Activated naive CD4-positive, alpha-beta T cell treated with anti-CD3 and anti-CD28 coated beads, Interleukin-2, amount 50 U/mL, for 24 hours (primary cell): ENCODE measurements at regions not wholly inside any gene's neighbourhood (a gene's known extent, or its start where the extent isn't known, plus 50 kb on each side); places are given as distances from the start of the nearest gene placed in this dataset.

ENCODE experiments used
- H3K27ac Mint-ChIP-seq: one replicate; pipeline ENCODE4 v1.8.0; 2021; ENCODE audit warnings: mild to moderate bottlenecking, mixed read lengths
- H3K27me3 Mint-ChIP-seq: one replicate; pipeline ENCODE4 v1.8.0; 2021; ENCODE audit warnings: mixed read lengths
- H3K36me3 Mint-ChIP-seq: one replicate; pipeline ENCODE4 v1.8.0; 2021; ENCODE audit warnings: mixed read lengths
- H3K4me1 Mint-ChIP-seq: one replicate; pipeline ENCODE4 v1.8.0; 2021; ENCODE audit warnings: mixed read lengths
- H3K4me3 Mint-ChIP-seq: one replicate; pipeline ENCODE4 v1.8.0; 2021; ENCODE audit warnings: mild to moderate bottlenecking, mixed read lengths
- H3K9me3 Mint-ChIP-seq: one replicate; pipeline ENCODE4 v1.8.0; 2021; ENCODE audit warnings: mixed read lengths

DNA sequence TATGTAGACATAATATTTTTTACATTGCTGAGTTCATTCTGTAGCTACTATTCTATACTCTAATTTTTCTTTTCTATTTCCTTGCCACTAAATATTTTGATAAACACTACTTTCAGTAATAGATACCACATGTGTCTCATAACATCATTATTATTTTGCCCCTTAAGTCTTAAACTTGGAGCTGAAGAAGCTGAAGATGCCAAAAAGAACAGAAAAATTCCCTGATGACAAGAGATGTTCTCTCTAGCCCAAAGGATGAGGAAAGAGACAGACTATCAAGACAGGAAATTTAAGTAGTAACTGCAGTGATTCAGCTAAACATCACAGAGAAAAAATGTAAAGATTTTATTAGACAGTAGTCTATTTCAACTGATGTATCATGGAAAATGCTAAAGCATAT lies 322.0 kb upstream of the KLHL1 start:
- no peaks in the 10 kb centered on the region for H3K4me1 Mint-ChIP-seq
- no peaks in the 10 kb centered on the region for H3K27me3 Mint-ChIP-seq
- no peaks in the 10 kb centered on the region for H3K36me3 Mint-ChIP-seq
- H3K27ac Mint-ChIP-seq = no peak overlapping the region
- no peak overlapping the region for H3K4me3 Mint-ChIP-seq
- H3K9me3 Mint-ChIP-seq = peaks cover 5% of the 10 kb centered on the region

DNA sequence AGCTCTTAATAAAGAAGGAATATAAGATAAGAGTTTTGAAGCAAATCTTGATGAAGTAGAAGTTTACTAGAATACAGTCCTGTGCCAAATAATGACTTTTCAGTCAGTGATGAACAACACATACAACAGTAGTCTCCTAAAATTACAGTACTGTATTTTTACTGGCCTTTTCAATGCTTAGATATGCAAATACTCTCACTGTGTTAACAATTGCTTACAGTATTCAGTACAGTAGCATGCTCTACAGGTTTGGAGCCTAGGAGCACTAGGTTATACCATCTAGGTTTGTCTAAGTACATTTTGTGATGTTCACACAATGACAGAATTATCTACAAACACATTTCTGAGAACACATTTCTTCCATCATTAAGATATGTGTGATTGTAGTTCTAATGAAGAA lies 316.7 kb upstream of the KLHL1 start:
- no peaks in the 10 kb centered on the region for H3K27me3 Mint-ChIP-seq
- no peaks in the 10 kb centered on the region for H3K4me1 Mint-ChIP-seq

GRCh38 chr13:70424428-70424827 lies 316.2 kb upstream of the KLHL1 start:
- H3K4me1 Mint-ChIP-seq = no peaks in the 10 kb centered on the region
- peaks cover 5% of the 10 kb centered on the region for H3K9me3 Mint-ChIP-seq
- H3K4me3 Mint-ChIP-seq = no peak overlapping the region
- H3K27me3 Mint-ChIP-seq = no peaks in the 10 kb centered on the region
- no peaks in the 10 kb centered on the region for H3K36me3 Mint-ChIP-seq
- H3K27ac Mint-ChIP-seq = no peak overlapping the region

More for the DNA sequence above, 316.7 kb upstream of the KLHL1 start:
- peaks cover 5% of the 10 kb centered on the region for H3K9me3 Mint-ChIP-seq
- H3K27ac Mint-ChIP-seq = no peak overlapping the region
- H3K4me3 Mint-ChIP-seq = no peak overlapping the region
- no peaks in the 10 kb centered on the region for H3K36me3 Mint-ChIP-seq

GRCh38 chr13:70415136-70415535 lies 306.9 kb upstream of the KLHL1 start:
- Mint-ChIP-seq H3K4me3 (no peak overlapping the region), H3K4me1 (no peaks in the 10 kb centered on the region), H3K27me3 (no peaks in the 10 kb centered on the region), H3K27ac (no peak overlapping the region), H3K36me3 (no peaks in the 10 kb centered on the region), H3K9me3 (peaks cover 13% of the 10 kb centered on the region)

GRCh38 chr13:70408865-70409264 lies 300.6 kb upstream of the KLHL1 start:
- no peaks in the 10 kb centered on the region for H3K27me3 Mint-ChIP-seq
- H3K4me1 Mint-ChIP-seq = no peaks in the 10 kb centered on the region
- H3K27ac Mint-ChIP-seq = no peak overlapping the region

DNA sequence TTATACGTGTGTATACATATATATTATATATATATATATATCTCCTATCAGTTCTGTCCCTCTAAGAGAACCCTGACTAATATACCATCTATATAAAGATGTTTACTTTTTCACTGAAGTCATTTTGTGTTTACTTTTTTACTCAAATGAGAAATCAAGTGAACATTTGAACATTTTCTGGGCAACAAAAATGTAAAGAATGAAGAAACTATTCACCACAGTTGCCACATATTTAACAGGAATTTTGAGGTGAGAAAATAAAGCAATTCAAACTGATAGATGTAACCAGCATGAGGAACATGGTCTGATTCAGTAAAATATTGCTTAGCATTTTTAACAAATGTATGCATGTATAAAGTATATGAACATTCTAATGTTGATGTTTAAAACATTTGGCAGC lies 299.2 kb upstream of the KLHL1 start:
- Mint-ChIP-seq H3K27ac (no peak overlapping the region), H3K4me1 (no peaks in the 10 kb centered on the region), H3K27me3 (no peaks in the 10 kb centered on the region), H3K36me3 (no peaks in the 10 kb centered on the region), H3K9me3 (no peaks in the 10 kb centered on the region), H3K4me3 (no peak overlapping the region)

More at GRCh38 chr13:70408865-70409264, 300.6 kb upstream of the KLHL1 start:
- Mint-ChIP-seq H3K9me3 (peaks cover 3% of the 10 kb centered on the region), H3K36me3 (no peaks in the 10 kb centered on the region), H3K4me3 (no peak overlapping the region)

DNA sequence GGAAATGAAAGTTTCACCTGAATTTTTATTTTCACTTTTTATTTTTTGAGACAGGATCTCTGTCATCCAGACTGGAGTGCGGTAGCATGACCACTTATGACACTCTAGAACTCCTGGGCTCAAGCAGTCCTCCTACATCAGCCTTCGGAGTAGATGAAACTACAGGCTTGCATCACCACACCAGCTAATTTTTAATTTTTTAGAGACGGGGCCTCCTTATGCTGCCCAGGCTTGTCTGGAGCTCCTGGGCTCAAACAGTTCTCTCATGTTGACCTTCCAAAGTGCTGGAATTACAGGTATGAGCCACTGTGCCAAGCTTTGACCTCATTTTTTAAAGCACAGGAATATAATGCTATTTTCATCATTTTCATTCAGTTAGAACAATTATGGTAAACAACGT lies 297.0 kb upstream of the KLHL1 start:
- no peaks in the 10 kb centered on the region for H3K36me3 Mint-ChIP-seq
- H3K27ac Mint-ChIP-seq = no peak overlapping the region
- H3K4me3 Mint-ChIP-seq = no peak overlapping the region
- H3K27me3 Mint-ChIP-seq = no peaks in the 10 kb centered on the region
- H3K4me1 Mint-ChIP-seq = no peaks in the 10 kb centered on the region
- no peaks in the 10 kb centered on the region for H3K9me3 Mint-ChIP-seq

- Mint-ChIP-seq H3K9me3 (peaks cover 12% of the 10 kb centered on the region), H3K27me3 (no peaks in the 10 kb centered on the region), H3K36me3 (no peaks in the 10 kb centered on the region), H3K4me1 (no peaks in the 10 kb centered on the region), H3K27ac (no peak overlapping the region), H3K4me3 (no peak overlapping the region)
Observed at GRCh38 chr13:70394031-70394548, 285.8 kb upstream of the KLHL1 start.

DNA sequence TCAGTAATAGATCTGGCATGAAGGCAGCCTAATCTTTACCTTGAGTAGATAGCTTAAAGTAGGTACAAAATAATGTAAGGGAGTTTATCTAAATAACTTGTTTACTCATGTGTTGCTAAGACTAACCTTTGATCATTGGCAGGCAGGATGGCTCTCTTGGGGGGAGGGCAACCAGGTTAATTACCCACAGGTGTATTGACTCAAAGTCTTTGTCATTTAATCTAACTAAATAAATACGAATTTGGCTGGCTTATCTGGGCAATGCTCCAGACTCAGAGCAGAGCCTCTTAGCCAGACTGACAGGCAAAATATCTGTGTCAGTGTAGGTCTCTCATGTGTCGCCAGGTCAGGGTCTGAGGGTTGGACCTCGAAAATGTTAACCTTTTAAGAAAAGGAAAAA lies 283.4 kb upstream of the KLHL1 start:
- no peak overlapping the region for H3K27ac Mint-ChIP-seq

GRCh38 chr13:70390968-70391367 lies 282.7 kb upstream of the KLHL1 start:
- H3K9me3 Mint-ChIP-seq = peaks cover 5% of the 10 kb centered on the region
- no peak overlapping the region for H3K27ac Mint-ChIP-seq
- H3K4me1 Mint-ChIP-seq = no peaks in the 10 kb centered on the region
- H3K27me3 Mint-ChIP-seq = no peaks in the 10 kb centered on the region
- H3K4me3 Mint-ChIP-seq = no peak overlapping the region
- no peaks in the 10 kb centered on the region for H3K36me3 Mint-ChIP-seq

More for the DNA sequence above, 283.4 kb upstream of the KLHL1 start:
- Mint-ChIP-seq H3K4me1 (no peaks in the 10 kb centered on the region), H3K36me3 (no peaks in the 10 kb centered on the region), H3K27me3 (no peaks in the 10 kb centered on the region), H3K4me3 (no peak overlapping the region), H3K9me3 (peaks cover 6% of the 10 kb centered on the region)

DNA sequence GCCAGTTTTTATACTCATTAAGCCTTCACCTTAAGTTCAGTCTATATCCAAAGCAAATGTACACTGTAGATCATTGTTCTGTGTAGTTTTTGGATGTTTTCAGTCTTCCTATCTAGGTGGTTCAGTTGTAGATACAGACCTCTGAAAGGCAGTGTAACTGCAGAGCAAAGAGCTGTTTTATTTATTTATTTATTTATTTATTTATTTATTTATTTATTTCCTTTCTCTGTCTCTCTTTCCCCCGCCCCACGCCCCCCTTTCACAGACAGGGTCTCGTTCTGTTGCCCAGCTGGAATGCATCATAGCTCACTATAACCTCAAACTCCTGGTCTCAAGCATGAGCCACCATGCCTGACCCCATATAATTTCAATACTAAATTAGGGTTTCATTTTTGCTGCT lies 281.8 kb upstream of the KLHL1 start:
- Mint-ChIP-seq H3K27ac (no peak overlapping the region), H3K4me3 (no peak overlapping the region), H3K9me3 (peaks cover 5% of the 10 kb centered on the region), H3K36me3 (no peaks in the 10 kb centered on the region), H3K27me3 (no peaks in the 10 kb centered on the region), H3K4me1 (no peaks in the 10 kb centered on the region)

- Mint-ChIP-seq H3K27me3 (no peaks in the 10 kb centered on the region), H3K4me3 (no peak overlapping the region), H3K27ac (no peak overlapping the region), H3K9me3 (peaks cover 5% of the 10 kb centered on the region), H3K36me3 (no peaks in the 10 kb centered on the region), H3K4me1 (no peaks in the 10 kb centered on the region)
Observed at GRCh38 chr13:70388935-70389334, 280.7 kb upstream of the KLHL1 start.

GRCh38 chr13:70386919-70387318 lies 278.7 kb upstream of the KLHL1 start:
- Mint-ChIP-seq H3K4me1 (no peaks in the 10 kb centered on the region), H3K36me3 (no peaks in the 10 kb centered on the region), H3K4me3 (no peak overlapping the region), H3K9me3 (peaks cover 5% of the 10 kb centered on the region), H3K27me3 (no peaks in the 10 kb centered on the region), H3K27ac (no peak overlapping the region)

DNA sequence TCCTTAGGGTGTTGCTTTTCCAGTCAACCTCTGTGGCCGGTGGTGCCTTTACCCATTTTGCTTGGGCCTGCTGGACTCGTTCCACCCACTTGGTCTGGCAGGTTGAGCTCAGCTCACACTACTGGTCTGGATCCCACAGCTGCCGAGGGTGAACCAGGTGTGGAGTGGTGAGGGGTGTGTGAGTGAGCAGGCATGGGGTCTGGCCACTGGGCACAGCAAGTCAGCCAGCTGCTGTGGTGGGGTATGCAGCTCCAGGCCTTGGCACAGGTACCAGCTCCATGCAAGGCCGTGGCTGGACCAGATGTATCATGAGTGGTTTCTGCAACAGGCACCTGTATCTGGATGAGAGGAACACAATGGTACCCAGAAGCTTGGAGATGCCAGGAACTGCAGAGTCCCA lies 277.6 kb upstream of the KLHL1 start:
- no peaks in the 10 kb centered on the region for H3K27me3 Mint-ChIP-seq
- H3K4me1 Mint-ChIP-seq = no peaks in the 10 kb centered on the region
- H3K27ac Mint-ChIP-seq = no peak overlapping the region
- H3K4me3 Mint-ChIP-seq = no peak overlapping the region
- H3K36me3 Mint-ChIP-seq = no peaks in the 10 kb centered on the region
- no peaks in the 10 kb centered on the region for H3K9me3 Mint-ChIP-seq

GRCh38 chr13:70384156-70384555 lies 275.9 kb upstream of the KLHL1 start:
- no peaks in the 10 kb centered on the region for H3K9me3 Mint-ChIP-seq

DNA sequence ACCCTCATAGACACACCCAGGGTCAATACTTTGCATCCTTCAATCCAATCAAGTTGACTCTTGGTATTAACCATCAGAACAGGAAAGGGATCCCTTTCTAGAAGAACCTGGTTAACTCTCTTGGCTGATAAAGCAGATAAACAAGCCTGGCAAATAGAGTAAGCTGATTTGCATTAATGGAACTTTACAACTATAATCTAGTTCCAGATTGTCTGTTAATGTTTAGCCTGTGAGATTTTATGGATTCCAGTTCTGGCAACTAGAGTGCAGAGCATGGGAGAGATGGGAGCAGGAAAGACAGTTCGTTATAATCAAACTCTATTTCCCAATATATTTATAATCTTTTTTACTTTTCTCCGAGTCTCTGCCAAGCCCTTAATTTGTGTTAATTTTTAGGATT lies 272.6 kb upstream of the KLHL1 start:
- H3K4me1 Mint-ChIP-seq = no peaks in the 10 kb centered on the region
- no peaks in the 10 kb centered on the region for H3K36me3 Mint-ChIP-seq
- H3K4me3 Mint-ChIP-seq = no peak overlapping the region
- H3K9me3 Mint-ChIP-seq = peaks cover 9% of the 10 kb centered on the region
- H3K27me3 Mint-ChIP-seq = no peaks in the 10 kb centered on the region
- H3K27ac Mint-ChIP-seq = no peak overlapping the region

More at GRCh38 chr13:70384156-70384555, 275.9 kb upstream of the KLHL1 start:
- H3K36me3 Mint-ChIP-seq = no peaks in the 10 kb centered on the region
- no peaks in the 10 kb centered on the region for H3K27me3 Mint-ChIP-seq
- H3K4me1 Mint-ChIP-seq = no peaks in the 10 kb centered on the region
- no peak overlapping the region for H3K27ac Mint-ChIP-seq
- H3K4me3 Mint-ChIP-seq = no peak overlapping the region

- H3K27ac Mint-ChIP-seq = no peak overlapping the region
- H3K27me3 Mint-ChIP-seq = no peaks in the 10 kb centered on the region
- no peak overlapping the region for H3K4me3 Mint-ChIP-seq
- peaks cover 9% of the 10 kb centered on the region for H3K9me3 Mint-ChIP-seq
- H3K36me3 Mint-ChIP-seq = no peaks in the 10 kb centered on the region
- H3K4me1 Mint-ChIP-seq = no peaks in the 10 kb centered on the region
Observed at GRCh38 chr13:70375718-70376117, 267.5 kb upstream of the KLHL1 start.
